ENCODE measurements at regions not wholly inside any gene's neighbourhood (a gene's known extent, or its start where the extent isn't known, plus 50 kb on each side); places are given as distances from the start of the nearest gene placed in this dataset.

- no peak for TF ChIP-seq YY1 (IDR thresholded peaks at IDR 0.05; ENCODE audit: insufficient read depth, insufficient read length)
- TF ChIP-seq ZNF274 (IDR thresholded peaks at IDR 0.05; ENCODE audit: low read depth, low read length): no peak
- TF ChIP-seq SUZ12 (IDR thresholded peaks at IDR 0.05; ENCODE audit: extremely low read depth, insufficient read depth, insufficient read length): no peak
These were observed 1060.5 kb downstream of the DIAPH3 start for GRCh38 chr13:59103004-59103768.

All from NT2/D1 (cell line).